Glutamatergic neuron (in vitro differentiated cells): ENCODE measurements at regions not wholly inside any gene's neighbourhood (a gene's known extent, or its start where the extent isn't known, plus 50 kb on each side); places are given as distances from the start of the nearest gene placed in this dataset.
"Not testable (repeated sequence)": the region's sequence is repeated elsewhere in the genome, so short reads cannot be mapped to it uniquely, and the experiment has no call there.

Experiments used
- DNase-seq: peaks from one replicate; pipeline ENCODE4 v3.0.0; 2022
- H3K27ac Mint-ChIP-seq: one replicate; pipeline ENCODE4 v1.8.0; 2020; ENCODE audit warnings: mild to moderate bottlenecking, mixed read lengths, inconsistent platforms; ENCODE audit not compliant: unreplicated experiment
- H3K27me3 Mint-ChIP-seq: one replicate; pipeline ENCODE4 v1.8.0; 2020; ENCODE audit warnings: mild to moderate bottlenecking, moderate library complexity, mixed read lengths, inconsistent platforms; ENCODE audit not compliant: unreplicated experiment
- H3K36me3 Mint-ChIP-seq: one replicate; pipeline ENCODE4 v1.8.0; 2020; ENCODE audit warnings: mild to moderate bottlenecking, mixed read lengths, inconsistent platforms; ENCODE audit not compliant: unreplicated experiment
- H3K4me1 Mint-ChIP-seq: one replicate; pipeline ENCODE4 v1.8.0; 2020; ENCODE audit warnings: mild to moderate bottlenecking, low read depth, mixed read lengths, inconsistent platforms; ENCODE audit not compliant: unreplicated experiment
- H3K4me3 Mint-ChIP-seq: one replicate; pipeline ENCODE4 v1.8.0; 2020; ENCODE audit warnings: mild to moderate bottlenecking, mixed read lengths, inconsistent platforms; ENCODE audit not compliant: unreplicated experiment
- H3K9me3 Mint-ChIP-seq: one replicate; pipeline ENCODE4 v1.8.0; 2020; ENCODE audit warnings: mild to moderate bottlenecking, moderate library complexity, mixed read lengths, inconsistent platforms; ENCODE audit not compliant: unreplicated experiment

DNA sequence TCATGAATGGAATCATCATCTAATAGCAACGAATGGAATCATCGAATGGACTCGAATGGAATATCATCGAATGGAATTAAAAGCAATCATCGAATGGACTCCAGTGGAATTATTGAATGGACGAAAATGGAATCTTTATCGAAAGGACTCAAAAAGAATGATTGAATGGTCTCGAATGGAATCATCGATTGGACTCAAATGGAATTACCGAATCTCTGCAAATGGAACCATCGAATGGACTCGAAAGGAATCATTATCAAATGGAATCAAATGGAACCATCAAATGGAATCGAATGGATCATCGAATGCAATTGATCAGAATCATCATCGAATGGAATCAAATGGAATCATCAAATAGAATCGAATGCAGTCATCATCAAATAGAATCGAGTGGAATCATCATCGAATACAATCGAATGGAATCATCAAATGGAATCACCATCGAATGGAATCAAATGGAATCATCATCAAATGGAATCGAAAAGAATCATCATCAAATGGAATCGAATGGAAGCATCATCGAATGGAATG is 225.7 kb downstream of the SHCBP1 start:
- H3K4me3 Mint-ChIP-seq, H3K4me1 Mint-ChIP-seq, DNase-seq, H3K9me3 Mint-ChIP-seq, H3K27me3 Mint-ChIP-seq, H3K27ac Mint-ChIP-seq, H3K36me3 Mint-ChIP-seq: not testable (repeated sequence)

DNA sequence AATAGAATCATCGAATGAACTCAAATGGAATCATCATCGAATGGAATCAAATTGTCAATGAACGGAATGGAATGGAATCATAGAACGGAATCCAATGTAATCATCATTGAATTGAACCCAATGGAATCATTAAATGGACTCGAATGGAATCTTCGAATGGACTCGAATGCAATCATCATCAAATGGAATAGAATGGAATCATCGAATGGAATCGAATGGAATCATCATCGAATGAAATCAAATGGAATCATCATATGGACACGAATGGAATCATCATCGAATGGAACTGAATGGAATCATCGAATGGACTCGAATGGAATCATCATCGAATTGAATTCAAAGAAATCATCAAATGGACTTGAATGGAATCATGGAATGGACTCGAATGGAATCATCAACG is 226.2 kb downstream of the SHCBP1 start:
- DNase-seq, H3K4me1 Mint-ChIP-seq, H3K27me3 Mint-ChIP-seq, H3K27ac Mint-ChIP-seq, H3K36me3 Mint-ChIP-seq, H3K4me3 Mint-ChIP-seq, H3K9me3 Mint-ChIP-seq: not testable (repeated sequence)

DNA sequence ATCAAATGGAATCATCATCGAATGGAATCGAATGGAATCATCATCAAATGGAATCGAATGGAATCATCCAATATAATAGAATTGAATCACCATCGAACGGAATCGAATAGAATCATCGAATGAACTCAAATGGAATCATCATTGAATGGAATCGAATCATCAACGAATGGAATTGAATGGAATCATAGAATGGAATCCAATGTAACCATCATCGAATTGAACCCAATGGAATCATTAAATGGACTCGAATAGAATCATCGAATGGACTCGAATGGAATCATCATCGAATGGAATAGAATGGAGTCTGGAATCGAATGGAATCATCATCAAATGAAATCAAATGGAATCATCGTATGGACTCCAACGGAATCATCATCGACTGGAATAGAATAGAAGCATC is 227.0 kb downstream of the SHCBP1 start:
- not testable (repeated sequence) for H3K4me3 Mint-ChIP-seq, H3K9me3 Mint-ChIP-seq, H3K4me1 Mint-ChIP-seq, DNase-seq, H3K36me3 Mint-ChIP-seq, H3K27ac Mint-ChIP-seq, H3K27me3 Mint-ChIP-seq

DNA sequence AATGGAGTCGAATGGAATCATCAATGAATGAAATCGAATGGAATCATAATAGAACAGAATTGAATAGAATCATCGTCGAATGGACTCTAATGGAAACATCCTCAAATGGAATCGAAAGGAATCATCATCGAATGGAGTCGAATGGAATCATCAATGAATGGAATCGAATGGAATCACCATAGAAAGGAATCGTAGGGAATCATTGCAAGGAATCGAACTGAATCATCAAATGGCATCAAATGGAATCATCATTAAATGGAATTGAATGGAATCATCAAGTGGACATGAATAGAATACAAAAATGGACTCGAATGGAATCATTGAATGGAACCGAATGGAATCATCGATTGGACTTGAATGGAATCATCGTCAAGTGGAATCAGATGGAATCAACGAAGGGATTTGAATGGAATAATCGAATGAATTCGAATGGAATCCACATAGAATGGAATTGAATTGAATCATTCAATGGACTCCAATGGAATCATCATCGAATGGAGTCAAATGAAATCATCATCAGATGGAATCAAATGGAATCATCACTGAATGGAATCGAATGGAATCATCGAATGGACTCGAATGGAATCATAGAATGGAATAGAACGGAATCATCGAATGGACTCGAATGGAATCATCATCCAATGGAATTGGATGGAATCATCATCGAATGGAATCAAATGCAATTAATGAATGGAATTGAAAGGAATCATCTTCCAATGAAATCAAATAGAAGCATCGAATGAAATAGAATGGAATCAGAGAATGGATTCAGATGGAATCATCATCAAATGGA is 228.1 kb downstream of the SHCBP1 start:
- H3K27me3 Mint-ChIP-seq, H3K36me3 Mint-ChIP-seq, H3K9me3 Mint-ChIP-seq, H3K27ac Mint-ChIP-seq, H3K4me1 Mint-ChIP-seq, DNase-seq, H3K4me3 Mint-ChIP-seq: not testable (repeated sequence)

DNA sequence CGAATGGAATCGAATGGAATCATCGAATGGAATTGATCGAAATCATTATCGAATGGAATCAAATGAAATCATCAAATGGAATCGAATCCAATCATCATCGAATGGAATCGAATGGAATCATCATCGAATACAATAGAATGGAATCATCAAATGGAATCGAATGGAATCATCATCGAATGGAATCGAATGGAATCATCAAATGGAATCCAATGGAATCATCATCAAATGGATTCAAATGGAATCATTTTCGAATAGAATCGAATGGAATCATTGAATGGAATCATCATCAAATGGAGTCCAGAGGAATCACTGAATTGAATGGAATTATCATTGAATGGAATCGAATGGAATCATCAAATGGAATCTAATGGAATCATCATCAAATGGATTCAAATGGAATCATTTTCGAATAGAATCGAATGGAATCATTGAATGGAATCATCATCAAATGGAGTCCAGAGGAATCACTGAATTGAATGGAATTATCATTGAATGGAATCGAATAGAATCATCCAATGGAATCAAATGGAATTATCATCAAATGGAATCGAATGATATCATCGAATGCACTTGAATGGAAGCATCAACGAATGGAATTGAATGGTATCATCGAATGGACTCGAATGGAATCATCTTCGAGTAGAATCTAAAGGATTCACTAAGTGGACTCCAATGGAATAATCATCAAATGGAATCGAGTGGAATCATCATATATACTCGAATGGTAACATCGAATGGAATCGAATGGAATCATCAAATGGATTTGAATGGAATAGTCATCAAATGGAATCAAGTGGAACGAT is 230.3 kb downstream of the SHCBP1 start:
- not testable (repeated sequence) for H3K36me3 Mint-ChIP-seq, H3K27ac Mint-ChIP-seq, DNase-seq

DNA sequence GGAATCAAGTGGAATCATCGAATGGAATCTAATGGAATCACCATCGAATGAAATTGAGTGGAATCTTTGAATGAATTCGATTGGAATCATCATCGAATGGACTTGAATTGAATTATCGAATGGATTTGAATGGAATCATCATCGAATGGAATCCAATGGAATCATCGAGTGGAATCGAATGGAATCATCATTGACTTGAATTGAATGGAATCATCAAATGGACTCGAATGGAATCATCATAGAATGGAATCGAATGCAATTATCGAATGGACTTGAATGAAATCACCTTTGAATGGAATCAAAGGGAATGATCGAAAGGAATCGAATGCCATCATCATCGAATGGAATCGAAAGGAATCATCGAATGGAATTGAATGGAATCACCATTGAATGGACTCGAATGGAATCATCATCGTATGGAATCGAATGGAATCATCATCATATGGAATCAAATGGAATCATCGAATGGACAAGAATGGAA is 231.6 kb downstream of the SHCBP1 start:
- H3K4me1 Mint-ChIP-seq, H3K36me3 Mint-ChIP-seq, H3K4me3 Mint-ChIP-seq, DNase-seq, H3K27ac Mint-ChIP-seq, H3K27me3 Mint-ChIP-seq: not testable (repeated sequence)
- peaks cover 10% of the 10 kb centered on the region for H3K9me3 Mint-ChIP-seq

More for the DNA sequence above, 230.3 kb downstream of the SHCBP1 start:
- not testable (repeated sequence) for H3K4me3 Mint-ChIP-seq, H3K4me1 Mint-ChIP-seq, H3K27me3 Mint-ChIP-seq
- peaks cover 13% of the 10 kb centered on the region for H3K9me3 Mint-ChIP-seq

DNA sequence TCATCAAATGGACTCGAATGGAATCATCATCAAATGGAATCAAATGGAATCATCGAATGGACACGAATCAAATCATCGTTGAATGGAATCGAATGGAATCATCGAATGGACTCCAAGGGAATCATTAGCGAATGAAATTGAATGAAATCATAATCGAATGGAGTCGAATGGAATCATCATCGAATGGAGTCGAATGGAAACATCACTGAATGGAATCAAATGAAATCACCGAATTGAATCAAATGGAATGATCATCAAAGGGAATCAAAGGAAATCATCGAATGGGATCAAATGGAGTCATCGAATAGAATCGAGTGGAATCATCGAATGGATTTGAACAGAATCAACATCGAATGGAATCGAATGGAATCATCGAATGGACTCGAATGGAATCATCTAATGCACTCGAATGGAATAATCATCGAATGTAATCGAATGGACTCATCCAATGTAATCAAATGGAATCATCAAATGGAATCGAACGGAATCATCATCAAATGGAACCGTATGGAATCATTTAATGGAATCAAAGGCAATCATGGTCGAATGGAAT is 232.2 kb downstream of the SHCBP1 start:
- not testable (repeated sequence) for H3K27me3 Mint-ChIP-seq, H3K4me1 Mint-ChIP-seq, H3K36me3 Mint-ChIP-seq, H3K27ac Mint-ChIP-seq, DNase-seq, H3K4me3 Mint-ChIP-seq
- peaks cover 10% of the 10 kb centered on the region for H3K9me3 Mint-ChIP-seq

DNA sequence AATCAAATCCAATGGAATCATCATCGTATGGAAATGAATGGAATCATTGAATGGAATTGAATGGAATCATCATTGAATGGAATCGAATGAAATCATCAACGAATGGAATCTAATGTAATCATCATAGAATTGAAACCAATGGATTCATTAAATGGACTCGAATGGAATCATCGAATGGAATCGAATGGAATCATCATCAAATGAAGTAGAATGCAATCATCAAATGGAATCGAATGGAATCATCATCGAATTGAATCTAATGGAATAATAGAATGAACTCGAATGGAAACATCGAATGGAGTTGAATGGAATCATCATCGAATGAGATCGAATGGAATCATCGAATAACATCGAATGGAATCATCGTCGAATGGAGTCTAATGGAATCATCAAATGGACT is 232.8 kb downstream of the SHCBP1 start:
- H3K9me3 Mint-ChIP-seq, DNase-seq, H3K36me3 Mint-ChIP-seq, H3K27ac Mint-ChIP-seq, H3K4me3 Mint-ChIP-seq, H3K4me1 Mint-ChIP-seq, H3K27me3 Mint-ChIP-seq: not testable (repeated sequence)

DNA sequence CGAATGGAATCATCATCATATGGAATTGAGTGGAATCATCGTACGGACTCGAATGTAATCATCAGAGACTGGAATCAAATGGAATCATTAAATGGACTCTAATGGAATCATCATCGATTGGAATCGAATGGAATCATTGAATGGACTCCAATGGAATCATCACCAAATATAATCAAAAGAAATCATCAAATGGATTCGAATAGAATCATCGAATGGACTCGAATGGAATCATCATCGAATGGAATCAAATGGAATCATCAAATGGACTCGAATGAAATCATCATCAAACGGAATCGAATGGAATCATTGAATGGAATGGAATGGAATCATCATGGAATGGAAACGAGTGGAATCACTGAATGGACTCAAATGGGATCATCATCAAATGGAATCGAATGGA is 233.5 kb downstream of the SHCBP1 start:
- H3K9me3 Mint-ChIP-seq, result peaks cover 12% of the 10 kb centered on the region
- H3K4me3 Mint-ChIP-seq, H3K36me3 Mint-ChIP-seq, H3K27ac Mint-ChIP-seq, H3K27me3 Mint-ChIP-seq, H3K4me1 Mint-ChIP-seq, DNase-seq: not testable (repeated sequence)

DNA sequence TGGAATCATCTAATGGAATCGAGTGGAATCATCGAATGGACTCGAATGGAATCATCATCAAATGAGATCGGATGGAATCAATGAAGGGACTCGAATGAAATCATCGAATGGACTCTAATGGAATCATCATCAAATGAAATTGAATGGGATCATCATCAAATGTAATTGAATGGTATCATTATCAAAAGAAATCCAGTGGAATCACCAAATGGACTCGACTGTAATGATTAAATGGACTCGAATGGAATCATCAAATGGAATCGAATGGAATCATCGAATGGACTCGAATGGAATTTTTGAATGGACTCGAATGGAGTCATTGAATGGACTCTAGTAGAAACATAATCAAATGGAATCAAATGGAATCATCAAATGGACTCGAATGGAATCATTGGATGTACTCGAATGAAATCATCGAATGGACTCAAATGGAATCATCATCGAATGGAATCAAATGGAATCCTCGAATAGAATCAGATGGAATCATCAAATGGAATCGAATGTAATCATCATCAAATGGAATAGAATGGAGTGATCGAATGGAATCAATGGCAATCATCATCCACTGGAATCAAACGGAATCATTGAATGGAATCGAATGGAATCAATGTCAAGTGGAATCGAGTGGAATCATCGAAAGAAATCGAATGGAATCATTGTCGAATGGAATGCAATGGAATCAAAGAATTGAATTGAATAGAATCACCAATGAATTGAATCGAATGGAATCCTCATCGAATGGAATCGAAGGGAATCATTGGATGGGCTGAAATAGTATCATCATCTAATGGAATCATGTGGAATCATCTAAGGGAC is 234.2 kb downstream of the SHCBP1 start:
- H3K4me1 Mint-ChIP-seq, result not testable (repeated sequence)

DNA sequence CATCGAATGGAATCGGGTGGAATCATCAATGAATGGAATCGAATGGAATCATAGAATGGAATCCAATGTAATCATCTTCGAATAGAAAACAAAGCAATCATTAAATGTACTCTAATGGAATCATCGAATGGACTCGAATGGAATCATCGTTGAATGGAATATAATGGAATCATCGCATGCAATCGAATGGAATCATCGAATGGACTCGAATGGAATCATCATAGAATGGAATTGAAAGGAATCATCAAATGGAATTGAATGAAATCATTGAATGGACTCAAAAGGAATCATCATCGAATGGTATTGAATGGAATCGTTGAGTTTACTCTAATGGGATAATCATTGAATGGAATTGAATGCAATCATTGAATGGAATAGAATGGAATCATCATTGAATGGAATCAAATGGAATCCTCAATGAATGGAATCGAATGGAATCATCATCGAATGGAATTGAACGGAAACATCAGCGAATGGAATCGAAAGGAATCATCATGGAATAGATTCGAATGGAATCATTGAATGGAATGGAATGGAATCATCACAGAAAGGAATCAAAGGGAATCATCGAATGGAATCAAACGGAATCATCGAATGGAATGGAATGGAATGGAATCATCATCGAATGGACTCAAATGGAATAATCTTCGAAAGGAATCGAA is 234.9 kb downstream of the SHCBP1 start:
- peaks cover 13% of the 10 kb centered on the region for H3K9me3 Mint-ChIP-seq
- H3K36me3 Mint-ChIP-seq, H3K4me3 Mint-ChIP-seq, DNase-seq, H3K27ac Mint-ChIP-seq, H3K4me1 Mint-ChIP-seq, H3K27me3 Mint-ChIP-seq: not testable (repeated sequence)

More for the DNA sequence above, 234.2 kb downstream of the SHCBP1 start:
- not testable (repeated sequence) for H3K4me3 Mint-ChIP-seq, DNase-seq, H3K36me3 Mint-ChIP-seq, H3K27me3 Mint-ChIP-seq, H3K27ac Mint-ChIP-seq
- H3K9me3 Mint-ChIP-seq, result peaks cover 13% of the 10 kb centered on the region
